ENCODE measurements at regions not wholly inside any gene's neighbourhood (a gene's known extent, or its start where the extent isn't known, plus 50 kb on each side); places are given as distances from the start of the nearest gene placed in this dataset.

- no peak for TF ChIP-seq POLR2A (IDR thresholded peaks at IDR 0.05)
- TF ChIP-seq, protein P1, sequence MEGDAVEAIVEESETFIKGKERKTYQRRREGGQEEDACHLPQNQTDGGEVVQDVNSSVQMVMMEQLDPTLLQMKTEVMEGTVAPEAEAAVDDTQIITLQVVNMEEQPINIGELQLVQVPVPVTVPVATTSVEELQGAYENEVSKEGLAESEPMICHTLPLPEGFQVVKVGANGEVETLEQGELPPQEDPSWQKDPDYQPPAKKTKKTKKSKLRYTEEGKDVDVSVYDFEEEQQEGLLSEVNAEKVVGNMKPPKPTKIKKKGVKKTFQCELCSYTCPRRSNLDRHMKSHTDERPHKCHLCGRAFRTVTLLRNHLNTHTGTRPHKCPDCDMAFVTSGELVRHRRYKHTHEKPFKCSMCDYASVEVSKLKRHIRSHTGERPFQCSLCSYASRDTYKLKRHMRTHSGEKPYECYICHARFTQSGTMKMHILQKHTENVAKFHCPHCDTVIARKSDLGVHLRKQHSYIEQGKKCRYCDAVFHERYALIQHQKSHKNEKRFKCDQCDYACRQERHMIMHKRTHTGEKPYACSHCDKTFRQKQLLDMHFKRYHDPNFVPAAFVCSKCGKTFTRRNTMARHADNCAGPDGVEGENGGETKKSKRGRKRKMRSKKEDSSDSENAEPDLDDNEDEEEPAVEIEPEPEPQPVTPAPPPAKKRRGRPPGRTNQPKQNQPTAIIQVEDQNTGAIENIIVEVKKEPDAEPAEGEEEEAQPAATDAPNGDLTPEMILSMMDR (IDR thresholded peaks at IDR 0.05), result no peak
These were observed 388.1 kb upstream of the ACVR2A start for GRCh38 chr2:147456779-147457178.
